Hepatocyte (in vitro differentiated cells): ENCODE measurements at regions not wholly inside any gene's neighbourhood (a gene's known extent, or its start where the extent isn't known, plus 50 kb on each side); places are given as distances from the start of the nearest gene placed in this dataset.

Source experiments
- DNase-seq: peaks from one replicate; pipeline ENCODE4 v3.0.0-alpha.2; 2016; ENCODE audit warnings: low spot score
- H2AFZ ChIP-seq: fragments of 200-600 bp; sonication (generic); 2 replicates; pipeline ENCODE4 v1.6.0; 2016; ENCODE audit warnings: antibody characterized with exemption, mild to moderate bottlenecking
- H3K27ac ChIP-seq: fragments of 200-600 bp; sonication (generic); 2 replicates; pipeline ENCODE4 v1.5.1; 2016; ENCODE audit warnings: mild to moderate bottlenecking
- H3K27me3 ChIP-seq: fragments of 200-600 bp; sonication (generic); 2 replicates; pipeline ENCODE4 v1.6.1; 2016
- H3K36me3 ChIP-seq: fragments of 200-600 bp; sonication (generic); replicated peaks from 2 replicates; pipeline ENCODE4 v1.5.1; 2016; ENCODE audit warnings: low read depth; ENCODE audit not compliant: insufficient read depth
- H3K4me1 ChIP-seq: fragments of 200-600 bp; sonication (generic); 2 replicates; pipeline ENCODE4 v1.5.1; 2016; ENCODE audit warnings: mild to moderate bottlenecking, moderate library complexity; ENCODE audit not compliant: insufficient read depth
- H3K4me2 ChIP-seq: fragments of 200-600 bp; sonication (generic); 2 replicates; pipeline ENCODE4 v1.6.0; 2016
- H3K4me3 ChIP-seq: fragments of 200-600 bp; sonication (generic); 2 replicates; pipeline ENCODE4 v1.5.1; 2016; ENCODE audit warnings: mild to moderate bottlenecking
- H3K79me2 ChIP-seq: fragments of 200-600 bp; sonication (generic); 2 replicates; pipeline ENCODE4 v1.6.0; 2017; ENCODE audit warnings: mild to moderate bottlenecking
- H3K9me2 ChIP-seq: fragments of 200-600 bp; sonication (generic); replicated peaks from 2 replicates; pipeline ENCODE4 v1.6.0; 2017; ENCODE audit warnings: mild to moderate bottlenecking; ENCODE audit not compliant: insufficient read depth
- H3K9me3 ChIP-seq: fragments of 200-600 bp; sonication (generic); 2 replicates; pipeline ENCODE4 v1.5.1; 2016; ENCODE audit warnings: low read depth, mild to moderate bottlenecking
- H4K20me1 ChIP-seq: fragments of 200-600 bp; sonication (generic); 2 replicates; pipeline ENCODE4 v1.6.0; 2016; ENCODE audit warnings: mild to moderate bottlenecking; ENCODE audit not compliant: insufficient read depth, poor library complexity, severe bottlenecking
- CTCF ChIP-seq: fragments of 200-600 bp; sonication (generic); IDR thresholded peaks from 2 replicates; pipeline ENCODE4 v1.5.1; 2016; ENCODE audit warnings: antibody characterized with exemption, mild to moderate bottlenecking; ENCODE audit not compliant: poor library complexity
- EZH2 ChIP-seq: fragments of 200-600 bp; sonication (generic); IDR thresholded peaks from 2 replicates; pipeline ENCODE4 v1.6.1; 2016; ENCODE audit warnings: antibody characterized with exemption, mild to moderate bottlenecking, borderline replicate concordance
- EZH2phosphoT487 ChIP-seq: fragments of 200-600 bp; sonication (generic); IDR thresholded peaks from one replicate; pipeline ENCODE4 v1.6.1; 2018; ENCODE audit warnings: antibody characterized with exemption, mild to moderate bottlenecking, low read depth, moderate library complexity; ENCODE audit not compliant: unreplicated experiment, severe bottlenecking
- WGBS: methylation state at CpG from one replicate; pipeline ENCODE4 v1.1.6; 2016; ENCODE audit warnings: low lambda C conversion rate; ENCODE audit errors: missing lambda C conversion rate; 5-methylcytosine and 5-hydroxymethylcytosine counted together

DNA sequence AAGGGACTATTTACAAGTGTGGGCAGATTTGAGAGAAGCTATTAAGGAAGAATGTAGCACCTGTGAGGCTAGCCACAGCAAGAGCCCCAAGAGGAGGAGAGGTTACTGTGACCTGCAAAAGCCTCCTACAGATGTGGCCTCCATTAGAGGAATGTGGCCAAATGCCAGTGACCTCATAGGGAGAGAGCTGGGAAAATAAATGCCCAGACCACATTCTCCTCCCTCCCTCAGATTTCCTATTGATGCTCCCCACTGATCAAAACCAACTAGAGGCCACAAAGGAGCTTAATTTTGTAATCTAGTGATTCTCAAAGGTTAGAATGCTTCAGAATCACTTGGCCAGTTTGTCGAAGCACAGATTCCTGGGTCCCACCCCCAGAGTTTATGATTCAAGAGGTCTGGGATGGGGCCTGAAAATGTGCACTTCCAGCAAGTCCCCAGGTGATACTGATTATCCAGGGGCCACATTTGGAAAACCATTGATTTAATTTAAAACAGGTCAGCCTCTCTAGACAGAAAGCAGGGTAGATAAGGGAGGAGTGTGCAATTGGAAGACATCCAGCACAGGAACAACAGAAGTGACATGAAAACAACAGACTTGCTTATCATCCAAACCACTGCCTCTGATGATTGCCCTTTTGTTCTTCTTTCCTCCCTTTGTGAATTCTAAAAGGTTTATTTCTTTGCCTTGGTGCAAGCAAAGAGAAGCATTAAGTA lies 61.2 kb upstream of the RBBP8 start:
- no peaks in the 10 kb centered on the region for H3K27me3 ChIP-seq
- no peaks in the 10 kb centered on the region for H4K20me1 ChIP-seq
- H3K36me3 ChIP-seq: no peaks in the 10 kb centered on the region
- no peak for TF ChIP-seq EZH2phosphoT487
- no peak for TF ChIP-seq CTCF
- no peak for TF ChIP-seq EZH2
- no peak for DNase-seq
- peak overlapping the region; percentile 67 for H2AFZ ChIP-seq
- WGBS: 78% methylated on average over 1 of the region's 1 CpG
- no peaks in the 10 kb centered on the region for H3K79me2 ChIP-seq
- H3K4me3 ChIP-seq: no peak overlapping the region
- peaks cover 4% of the 10 kb centered on the region for H3K4me1 ChIP-seq
- H3K9me2 ChIP-seq: no peaks in the 10 kb centered on the region
- H3K9me3 ChIP-seq: no peaks in the 10 kb centered on the region
- H3K4me2 ChIP-seq: peak overlapping the region; percentile 60
- H3K27ac ChIP-seq: peak overlapping the region; percentile 73

DNA sequence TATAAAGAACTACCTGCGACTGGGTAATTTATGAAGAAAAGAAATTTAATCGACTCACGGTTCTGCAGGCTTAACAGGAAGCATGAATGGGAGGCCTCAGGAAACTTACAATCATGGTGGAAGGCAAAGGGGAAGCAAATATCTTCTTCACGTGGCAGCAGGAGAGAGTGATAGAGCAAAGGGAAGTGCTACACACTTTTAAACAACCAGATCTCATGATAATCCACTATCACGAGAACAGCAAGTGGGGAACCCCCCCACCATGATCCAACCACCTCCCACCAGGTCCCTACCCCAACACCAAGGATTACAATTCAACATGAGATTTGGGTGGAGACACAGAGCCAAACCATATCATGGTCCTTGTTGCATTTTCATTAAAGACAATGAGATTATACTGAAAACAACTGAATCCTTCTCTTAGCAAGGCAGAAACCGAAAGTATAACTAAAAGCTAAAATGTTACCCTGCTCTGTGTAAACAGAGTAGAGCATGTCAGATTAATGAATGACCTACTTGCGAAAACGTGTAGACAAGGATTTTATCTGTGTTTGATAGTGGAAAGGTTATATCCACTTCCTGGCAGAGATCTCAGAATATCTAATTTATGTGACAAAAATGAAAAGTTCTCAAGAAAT lies 60.1 kb upstream of the RBBP8 start:
- TF ChIP-seq EZH2phosphoT487: no peak
- TF ChIP-seq CTCF: no peak
- TF ChIP-seq EZH2: no peak
- Histone ChIP-seq H3K27ac (peak overlapping the region; percentile 73), H3K79me2 (no peaks in the 10 kb centered on the region), H3K4me3 (no peak overlapping the region), H2AFZ (peak overlapping the region; percentile 67), H3K27me3 (no peaks in the 10 kb centered on the region), H3K4me1 (peaks cover 4% of the 10 kb centered on the region), H3K9me3 (no peaks in the 10 kb centered on the region), H3K9me2 (no peaks in the 10 kb centered on the region), H4K20me1 (no peaks in the 10 kb centered on the region), H3K4me2 (peak overlapping the region; percentile 60), H3K36me3 (no peaks in the 10 kb centered on the region)
- 63% methylated on average over 8 of the region's 8 CpGs for WGBS
- peak; percentile 27 for DNase-seq

GRCh38 chr18:22879293-22879692 lies 53.8 kb upstream of the RBBP8 start:
- H3K4me2 ChIP-seq: no peak overlapping the region
- WGBS: 70% methylated on average over 3 of the region's 3 CpGs
- H3K36me3 ChIP-seq: no peaks in the 10 kb centered on the region
- peaks cover 8% of the 10 kb centered on the region for H3K4me1 ChIP-seq
- no peak for DNase-seq
- H4K20me1 ChIP-seq: no peaks in the 10 kb centered on the region
- no peaks in the 10 kb centered on the region for H3K9me3 ChIP-seq
- no peaks in the 10 kb centered on the region for H3K9me2 ChIP-seq
- H3K27ac ChIP-seq: no peak overlapping the region
- no peak overlapping the region for H3K4me3 ChIP-seq
- H3K27me3 ChIP-seq: no peaks in the 10 kb centered on the region
- no peak for TF ChIP-seq CTCF
- TF ChIP-seq EZH2: no peak
- TF ChIP-seq EZH2phosphoT487: no peak
- H2AFZ ChIP-seq: no peak overlapping the region
- H3K79me2 ChIP-seq: no peaks in the 10 kb centered on the region
